ENCODE measurements at regions not wholly inside any gene's neighbourhood (a gene's known extent, or its start where the extent isn't known, plus 50 kb on each side); places are given as distances from the start of the nearest gene placed in this dataset.
"Not testable (repeated sequence)": the region's sequence is repeated elsewhere in the genome, so short reads cannot be mapped to it uniquely, and the experiment has no call there.

GRCh38 chrX:500481-501010, 113.8 kb upstream of the PPP2R3B start:
- no peak for DNase-seq

- DNase-seq = no peak
These were observed 119.6 kb upstream of the PPP2R3B start for GRCh38 chrX:506341-506740.

GRCh38 chrX:508163-508562, 121.5 kb upstream of the PPP2R3B start:
- no peak for DNase-seq

GRCh38 chrX:508821-509220, 121.8 kb upstream of the SHOX start:
- DNase-seq = not testable (repeated sequence)

- DNase-seq = not testable (repeated sequence)
These were observed 119.5 kb upstream of the SHOX start for GRCh38 chrX:511089-511488.

- DNase-seq = no peak
These were observed 112.3 kb upstream of the SHOX start for GRCh38 chrX:518319-518718.

- DNase-seq = no peak
These were observed 110.8 kb upstream of the SHOX start for GRCh38 chrX:519741-520140.

- DNase-seq = no peak
These were observed 108.1 kb upstream of the SHOX start for GRCh38 chrX:522456-522855.

- DNase-seq = no peak
These were observed 105.5 kb upstream of the SHOX start for GRCh38 chrX:525134-525533.

- no peak for DNase-seq
These were observed 104.0 kb upstream of the SHOX start for GRCh38 chrX:526295-527224.

- no peak for DNase-seq
These were observed 99.6 kb upstream of the SHOX start for GRCh38 chrX:530726-531610.

- no peak for DNase-seq
These were observed 99.0 kb upstream of the SHOX start for GRCh38 chrX:531611-531936.

- no peak for DNase-seq
These were observed 95.8 kb upstream of the SHOX start for GRCh38 chrX:534804-535203.

- no peak for DNase-seq
These were observed 94.0 kb upstream of the SHOX start for GRCh38 chrX:536616-537015.

- DNase-seq = no peak
These were observed 93.4 kb upstream of the SHOX start for GRCh38 chrX:537151-537550.

- no peak for DNase-seq
These were observed 92.3 kb upstream of the SHOX start for GRCh38 chrX:538311-538710.

- not testable (repeated sequence) for DNase-seq
These were observed 89.6 kb upstream of the SHOX start for GRCh38 chrX:541006-541405.

- DNase-seq = no peak
These were observed 88.4 kb upstream of the SHOX start for GRCh38 chrX:542179-542578.

GRCh38 chrX:545452-545885, 85.1 kb upstream of the SHOX start:
- DNase-seq = no peak

GRCh38 chrX:550514-550913, 80.1 kb upstream of the SHOX start:
- no peak for DNase-seq

- no peak for DNase-seq
These were observed 79.3 kb upstream of the SHOX start for GRCh38 chrX:551306-551705.

- no peak for DNase-seq
These were observed 78.1 kb upstream of the SHOX start for GRCh38 chrX:552496-552895.

- no peak for DNase-seq
These were observed 76.3 kb upstream of the SHOX start for GRCh38 chrX:554271-554670.
